Sigmoid colon (tissue), 6 donors: ENCODE measurements at regions not wholly inside any gene's neighbourhood (a gene's known extent, or its start where the extent isn't known, plus 50 kb on each side); places are given as distances from the start of the nearest gene placed in this dataset.

Experiments
- DNase-seq: peaks from one replicate; pipeline ENCODE4 v3.0.0-alpha.2; 2019
- H3K27ac ChIP-seq, 4 donors: fragments of 200-600 bp; sonication (generic); one replicate each; pipeline ENCODE4 v1.5.1; 2016 to 2019; ENCODE audit warnings: mild to moderate bottlenecking in 1 of 4
- H3K27me3 ChIP-seq, 3 donors: fragments of 200-600 bp; sonication (generic); one replicate each; pipeline ENCODE4 v1.5.1; 2019; ENCODE audit warnings: mild to moderate bottlenecking in 1 of 3
- H3K36me3 ChIP-seq, 4 donors: fragments of 200-600 bp; sonication (generic); one replicate each; pipeline ENCODE4 v1.5.1; 2016 to 2019
- H3K4me1 ChIP-seq, 4 donors: fragments of 200-600 bp; sonication (generic); one replicate each; pipeline ENCODE4 v1.5.1; 2017 to 2019
- H3K4me3 ChIP-seq, 4 donors: fragments of 200-600 bp; sonication (generic); one replicate each; pipeline ENCODE4 v1.5.1; 2017 to 2019; ENCODE audit warnings: mild to moderate bottlenecking in 2 of 4, moderate library complexity in 1 of 4
- H3K9me3 ChIP-seq, 4 donors: fragments of 200-600 bp in 3 of 4; sonication (generic) in 3 of 4; one replicate each; pipeline versions ENCODE4 v1.5.1 to v1.6.1; 2013 to 2019
- CTCF ChIP-seq, 4 experiments: fragments of 450-650 bp in 3 of 4; fragments of 200-600 bp in 1 of 4; IDR thresholded peaks; one replicate each; pipeline ENCODE4 v1.5.1; 2016 to 2019; ENCODE audit warnings: antibody characterized with exemption in 4 of 4, mild to moderate bottlenecking in 3 of 4, moderate library complexity in 2 of 4
- EP300 ChIP-seq, 4 donors: sonication (generic); formaldehyde crosslinking; IDR thresholded peaks; one replicate each; pipeline ENCODE4 v1.6.1; 2017; ENCODE audit warnings: antibody characterized with exemption in 4 of 4
- POLR2A ChIP-seq, 2 donors: fragments of 450-650 bp; IDR thresholded peaks; one replicate each; pipeline ENCODE4 v1.6.1; 2016; ENCODE audit warnings: antibody characterized with exemption in 2 of 2, mild to moderate bottlenecking in 2 of 2, moderate library complexity in 2 of 2
- POLR2AphosphoS5 ChIP-seq, 4 donors: sonication (generic); formaldehyde crosslinking; IDR thresholded peaks; one replicate each; pipeline ENCODE4 v1.6.1; 2017; ENCODE audit warnings: antibody characterized with exemption in 4 of 4
- WGBS, 2 donors: extraction: QIAGEN DNeasy Blood & Tissue Kit; methylation state at CpG; one replicate each; pipeline ENCODE4 v1.1.7; 2013; 5-methylcytosine and 5-hydroxymethylcytosine counted together
- intact Hi-C: fragments of 100-400 bp; cut with DNase I; formaldehyde crosslinking; loops from one replicate; pipeline ENCODE4 v1.15.1; 2023
- donor health status: healthy with polysubstance abuse.
- donor health status: healthy.

- Histone ChIP-seq H3K4me1 (no peaks in the 10 kb centered on the region), H3K27ac (no peak overlapping the region), H3K9me3 (no peaks in the 10 kb centered on the region), H3K27me3 (no peaks in the 10 kb centered on the region), H3K36me3 (no peaks in the 10 kb centered on the region), H3K4me3 (no peak overlapping the region)
- no peak for DNase-seq
- intact Hi-C loops, result no loop called here
- 40 to 72% methylated on average over 2 of the region's 2 CpGs for WGBS, 2 donors
- TF ChIP-seq EP300 (IDR thresholded peaks at IDR 0.05), result no peak
- no peak for TF ChIP-seq POLR2A (IDR thresholded peaks at IDR 0.05)
- no peak for TF ChIP-seq POLR2AphosphoS5 (IDR thresholded peaks at IDR 0.05)
- TF ChIP-seq CTCF (IDR thresholded peaks at IDR 0.05), result no peak
These were observed 1191.0 kb upstream of the LRRTM1 start for GRCh38 chr2:81495556-81495955.

DNA sequence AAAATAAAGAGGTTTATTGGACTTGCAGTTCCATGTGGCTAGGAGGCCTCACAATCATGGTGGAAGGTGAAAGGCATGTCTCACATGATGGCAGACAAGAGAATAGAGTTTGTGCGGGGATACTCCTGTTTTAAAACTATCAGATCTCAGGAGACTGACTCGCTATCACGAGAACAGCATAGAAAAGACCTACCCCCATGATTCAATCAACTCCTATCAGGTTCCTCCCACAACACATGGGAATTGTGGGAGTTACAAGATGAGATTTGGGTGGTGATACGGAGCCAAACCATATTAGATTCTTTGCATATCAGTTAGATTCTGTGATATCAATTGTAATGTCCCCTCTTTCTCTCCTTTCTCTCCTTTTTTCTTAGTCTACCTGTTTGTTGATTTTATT, 1178.7 kb upstream of the LRRTM1 start:
- Histone ChIP-seq H3K36me3 (no peaks in the 10 kb centered on the region), H3K4me1 (no peaks in the 10 kb centered on the region), H3K27ac (no peak overlapping the region), H3K4me3 (no peak overlapping the region), H3K9me3 (no peaks in the 10 kb centered on the region), H3K27me3 (no peaks in the 10 kb centered on the region)
- TF ChIP-seq EP300 (IDR thresholded peaks at IDR 0.05), result no peak
- TF ChIP-seq POLR2A (IDR thresholded peaks at IDR 0.05), result no peak
- no peak for TF ChIP-seq CTCF (IDR thresholded peaks at IDR 0.05)
- TF ChIP-seq POLR2AphosphoS5 (IDR thresholded peaks at IDR 0.05), result no peak
- 79 to 87% methylated on average over 4 of the region's 4 CpGs for WGBS, 2 donors
- intact Hi-C loops, result no loop called here
- DNase-seq, result no peak

DNA sequence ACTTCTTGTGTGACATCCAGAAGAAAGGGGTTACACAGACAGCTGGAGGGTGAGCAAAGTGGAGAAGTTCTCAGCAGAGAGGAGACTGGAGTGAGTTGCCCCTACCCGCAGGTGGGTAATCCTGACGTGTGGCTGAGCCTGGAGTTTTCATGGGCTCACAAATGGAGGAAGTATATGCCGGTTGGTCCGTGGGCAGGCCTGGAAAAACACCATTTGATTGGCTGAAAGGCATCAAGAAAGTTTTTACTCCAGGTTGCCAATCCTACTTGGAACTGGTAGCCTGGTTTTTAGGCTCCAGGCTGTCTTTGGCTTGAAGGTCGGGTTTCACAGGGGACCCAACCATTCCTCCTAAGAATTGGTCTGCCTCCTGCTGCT, 1177.4 kb upstream of the LRRTM1 start:
- Histone ChIP-seq H3K4me1 (no peaks in the 10 kb centered on the region), H3K36me3 (no peaks in the 10 kb centered on the region), H3K27me3 (no peaks in the 10 kb centered on the region), H3K27ac (no peak overlapping the region), H3K9me3 (no peaks in the 10 kb centered on the region), H3K4me3 (no peak overlapping the region)
- TF ChIP-seq POLR2AphosphoS5 (IDR thresholded peaks at IDR 0.05), result no peak
- no peak for TF ChIP-seq EP300 (IDR thresholded peaks at IDR 0.05)
- TF ChIP-seq POLR2A (IDR thresholded peaks at IDR 0.05), result no peak
- no peak for TF ChIP-seq CTCF (IDR thresholded peaks at IDR 0.05)
- 87 to 88% methylated on average over 5 of the region's 5 CpGs for WGBS, 2 donors
- DNase-seq, result no peak
- intact Hi-C loops, result no loop called here

DNA sequence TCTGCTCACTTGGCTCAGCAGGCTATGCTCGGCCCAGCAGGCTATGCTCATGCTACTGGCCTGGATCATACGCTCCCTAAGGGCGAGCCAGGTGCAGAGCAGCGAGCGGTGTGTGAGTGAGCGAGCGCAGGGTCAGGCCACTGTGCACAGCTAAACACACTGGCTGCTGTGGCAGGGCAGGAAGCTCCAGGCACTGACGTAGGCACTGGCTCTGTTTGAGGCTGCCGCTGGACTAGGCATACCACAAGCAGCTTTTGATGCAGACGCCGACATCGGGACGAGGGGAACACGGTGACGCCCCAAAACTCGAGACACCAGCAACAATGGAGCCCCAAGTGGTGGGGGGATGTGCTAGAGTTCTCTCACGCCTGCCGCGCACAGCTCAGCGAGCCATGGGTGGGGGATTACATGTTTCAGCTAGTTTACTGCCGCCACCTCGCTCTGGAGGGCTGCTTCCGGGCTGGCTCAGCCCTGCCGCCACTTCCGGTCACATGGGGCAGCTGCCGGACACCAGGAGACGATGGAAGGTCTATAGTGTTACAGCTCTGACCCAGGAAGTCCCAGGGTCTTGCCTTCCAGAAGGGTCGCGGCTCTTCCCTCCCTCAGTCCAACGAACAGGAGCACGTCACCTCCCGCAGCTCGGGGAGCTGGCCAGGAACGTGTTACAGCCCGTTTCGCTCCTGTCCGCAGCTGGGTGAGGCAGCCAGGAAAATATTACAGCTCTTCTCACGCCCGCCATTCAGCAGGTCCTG, 1176.9 kb upstream of the LRRTM1 start:
- peak; percentile 58 for DNase-seq
- Histone ChIP-seq H3K27me3 (no peaks in the 10 kb centered on the region), H3K36me3 (no peaks in the 10 kb centered on the region), H3K4me3 (no peak overlapping the region), H3K9me3 (no peaks in the 10 kb centered on the region), H3K27ac (no peak overlapping the region), H3K4me1 (no peaks in the 10 kb centered on the region)
- TF ChIP-seq POLR2A (IDR thresholded peaks at IDR 0.05) (no peak), EP300 (IDR thresholded peaks at IDR 0.05) (no peak), POLR2AphosphoS5 (IDR thresholded peaks at IDR 0.05) (no peak)
- 92 to 94% methylated on average over 39 of the region's 39 CpGs for WGBS, 2 donors
- intact Hi-C loops, result no loop called here

DNA sequence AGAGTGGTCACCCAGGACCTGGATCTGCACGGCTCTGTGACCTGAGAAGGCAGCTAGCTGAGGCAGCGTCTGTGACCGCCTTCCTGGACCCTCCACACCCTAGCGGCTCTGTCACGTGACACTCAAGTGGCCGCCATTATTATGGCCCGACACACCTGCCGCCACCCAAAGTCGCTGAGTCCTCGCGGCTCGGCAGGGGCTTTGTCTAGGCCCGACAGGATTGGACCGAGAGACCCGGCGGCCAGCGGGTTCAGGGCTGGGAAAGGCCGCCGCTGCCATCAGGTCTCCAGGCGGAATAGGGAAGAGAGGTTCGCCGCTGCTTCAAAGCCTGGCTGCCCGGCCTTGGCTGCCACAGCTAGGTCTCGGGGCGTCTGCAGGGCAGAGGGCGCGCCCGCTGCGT, 1162.5 kb upstream of the LRRTM1 start:
- Histone ChIP-seq H3K27me3 (no peaks in the 10 kb centered on the region), H3K27ac (no peak overlapping the region), H3K36me3 (no peaks in the 10 kb centered on the region), H3K4me1 (no peaks in the 10 kb centered on the region), H3K4me3 (no peak overlapping the region), H3K9me3 (peaks cover 0 to 6% (median 0%) of the 10 kb centered on the region in 4 donors)
- WGBS, 2 donors, result 96 to 97% methylated on average over 29 of the region's 29 CpGs
- intact Hi-C loops, result no loop called here
- DNase-seq, result no peak
- no peak for TF ChIP-seq CTCF (IDR thresholded peaks at IDR 0.05)
- TF ChIP-seq POLR2A (IDR thresholded peaks at IDR 0.05), result no peak
- no peak for TF ChIP-seq POLR2AphosphoS5 (IDR thresholded peaks at IDR 0.05)
- TF ChIP-seq EP300 (IDR thresholded peaks at IDR 0.05), result no peak
